GM23338 (cell line): ENCODE measurements at regions not wholly inside any gene's neighbourhood (a gene's known extent, or its start where the extent isn't known, plus 50 kb on each side); places are given as distances from the start of the nearest gene placed in this dataset.

Experiments
- ATAC-seq: fragments of 200-7000 bp; cut with Tn5 transposase; 3 replicates; pipeline ENCODE4 v1.9.1; 2020
- DNase-seq: peaks from one replicate; pipeline ENCODE4 v3.0.0-alpha.2; 2015; ENCODE audit warnings: low spot score
- H2AFZ ChIP-seq: fragments of 200-600 bp; sonication (generic); 2 replicates; pipeline ENCODE4 v1.8.0; 2016; ENCODE audit warnings: antibody characterized with exemption, mild to moderate bottlenecking, moderate library complexity
- H3F3A ChIP-seq: fragments of 200-600 bp; sonication (generic); replicated peaks from 2 replicates; pipeline ENCODE4 v1.8.0; 2017; ENCODE audit warnings: antibody characterized with exemption, mixed run types, low read depth
- H3K27ac ChIP-seq: fragments of 200-600 bp; sonication (generic); 2 replicates; pipeline ENCODE4 v1.6.1; 2016; ENCODE audit warnings: low read depth
- H3K27me3 ChIP-seq: fragments of 200-600 bp; sonication (generic); 2 replicates; pipeline ENCODE4 v1.8.0; 2016; ENCODE audit warnings: mild to moderate bottlenecking, mixed run types, moderate library complexity; ENCODE audit not compliant: insufficient read depth
- H3K36me3 ChIP-seq: fragments of 200-600 bp; sonication (generic); 2 replicates; pipeline ENCODE4 v1.8.0; 2016; ENCODE audit warnings: mild to moderate bottlenecking; ENCODE audit not compliant: insufficient read depth
- H3K4me1 ChIP-seq: fragments of 200-600 bp; sonication (generic); 2 replicates; pipeline ENCODE4 v1.8.0; 2016; ENCODE audit warnings: mild to moderate bottlenecking, moderate library complexity; ENCODE audit not compliant: insufficient read depth
- H3K4me2 ChIP-seq: fragments of 200-600 bp; sonication (generic); 2 replicates; pipeline ENCODE4 v1.7.1; 2017; ENCODE audit warnings: mixed run types
- H3K4me3 ChIP-seq: fragments of 200-600 bp; sonication (generic); 2 replicates; pipeline ENCODE4 v1.6.1; 2016; ENCODE audit warnings: mixed run types
- H3K79me2 ChIP-seq: fragments of 200-600 bp; sonication (generic); replicated peaks from 2 replicates; pipeline ENCODE4 v1.8.0; 2017; ENCODE audit warnings: mild to moderate bottlenecking; ENCODE audit not compliant: insufficient read depth
- H3K9me2 ChIP-seq: fragments of 200-600 bp; sonication (generic); 2 replicates; pipeline ENCODE4 v1.8.0; 2017; ENCODE audit not compliant: insufficient read depth
- H4K20me1 ChIP-seq: fragments of 200-600 bp; sonication (generic); replicated peaks from 2 replicates; pipeline ENCODE4 v1.8.0; 2017; ENCODE audit warnings: mild to moderate bottlenecking; ENCODE audit not compliant: insufficient read depth
- H3K27ac Mint-ChIP-seq: 2 replicates; pipeline ENCODE4 v1.8.0; 2020; ENCODE audit warnings: inconsistent platforms, mild to moderate bottlenecking, moderate library complexity, mixed read lengths
- H3K27me3 Mint-ChIP-seq: 3 replicates; pipeline ENCODE4 v1.8.0; 2022; ENCODE audit warnings: low read depth, mild to moderate bottlenecking, moderate library complexity, mixed read lengths, inconsistent platforms; ENCODE audit not compliant: insufficient read depth, poor library complexity
- H3K36me3 Mint-ChIP-seq: 3 replicates; pipeline ENCODE4 v1.8.0; 2021; ENCODE audit warnings: low read depth, mild to moderate bottlenecking, inconsistent platforms, moderate library complexity, mixed read lengths
- H3K4me1 Mint-ChIP-seq: 3 replicates; pipeline ENCODE4 v1.8.0; 2020; ENCODE audit warnings: mild to moderate bottlenecking, inconsistent platforms, mixed read lengths
- H3K4me3 Mint-ChIP-seq: 3 replicates; pipeline ENCODE4 v1.8.0; 2021; ENCODE audit warnings: moderate library complexity, mild to moderate bottlenecking, inconsistent platforms, mixed read lengths
- H3K9me3 Mint-ChIP-seq: 3 replicates; pipeline ENCODE4 v1.8.0; 2020; ENCODE audit warnings: moderate library complexity, mild to moderate bottlenecking, inconsistent platforms, mixed read lengths
- CREB1 ChIP-seq: fragments of 250-450 bp; sonication (Bioruptor Pico); IDR thresholded peaks from 2 replicates; pipeline ENCODE4 v1.5.0; 2020; ENCODE audit warnings: low read depth, mild to moderate bottlenecking, moderate library complexity
- CTCF ChIP-seq, 2 experiments: fragments of 200-600 bp in 1 of 2; sonication (generic) in 1 of 2; conservative IDR thresholded peaks; 2 replicates each; pipeline versions ENCODE4 v1.5.1 to v1.6.1; 2016 to 2017; ENCODE audit warnings: antibody characterized with exemption in 2 of 2, low read depth in 2 of 2, mild to moderate bottlenecking in 2 of 2, moderate library complexity in 1 of 2
- EZH2phosphoT487 ChIP-seq: fragments of 200-600 bp; sonication (generic); IDR thresholded peaks from one replicate; pipeline ENCODE4 v1.8.1; 2018; ENCODE audit warnings: antibody characterized with exemption; ENCODE audit not compliant: unreplicated experiment
- JUNB ChIP-seq: IDR thresholded peaks from one replicate; pipeline ENCODE4 v1.6.1; 2016; ENCODE audit warnings: antibody characterized with exemption; ENCODE audit not compliant: unreplicated experiment
- STAT1 ChIP-seq: IDR thresholded peaks from one replicate; pipeline ENCODE4 v1.6.1; 2016; ENCODE audit warnings: antibody characterized with exemption; ENCODE audit not compliant: unreplicated experiment
- ZNF114 ChIP-seq: fragments of 250-450 bp; sonication (Bioruptor Pico); IDR thresholded peaks from 2 replicates; pipeline ENCODE4 v1.5.0; 2020; ENCODE audit warnings: mild to moderate bottlenecking, moderate library complexity
- ZNF331 ChIP-seq: fragments of 250-450 bp; sonication (Bioruptor Pico); IDR thresholded peaks from 2 replicates; pipeline ENCODE4 v1.5.0; 2020; ENCODE audit warnings: low read depth, mild to moderate bottlenecking, moderate library complexity
- ZNF462 ChIP-seq: fragments of 250-450 bp; sonication (Bioruptor Pico); IDR thresholded peaks from 2 replicates; pipeline ENCODE4 v1.5.0; 2020; ENCODE audit warnings: mild to moderate bottlenecking, moderate library complexity

GRCh38 chr4:3849140-3849539, 83.0 kb downstream of the ADRA2C start:
- Mint-ChIP-seq H3K36me3 (peaks cover 15% of the 10 kb centered on the region; the same call in 2 of the 3 replicates), H3K27me3 (peaks cover 10% of the 10 kb centered on the region), H3K4me1 (peaks cover 16% of the 10 kb centered on the region), H3K9me3 (peaks cover 27% of the 10 kb centered on the region), H3K27ac (no peak overlapping the region), H3K4me3 (no peak overlapping the region)
- no peaks in the 10 kb centered on the region for H3K36me3 ChIP-seq
- H3K4me2 ChIP-seq, result no peak overlapping the region
- no peaks in the 10 kb centered on the region for H4K20me1 ChIP-seq
- H3K4me1 ChIP-seq, result peaks cover 14% of the 10 kb centered on the region
- H3K4me3 ChIP-seq, result no peak overlapping the region
- H3K79me2 ChIP-seq, result no peaks in the 10 kb centered on the region
- no peak for DNase-seq
- no peak overlapping the region for H2AFZ ChIP-seq
- H3K9me2 ChIP-seq, result no peaks in the 10 kb centered on the region
- H3F3A ChIP-seq, result no peaks in the 10 kb centered on the region
- no peak overlapping the region for H3K27ac ChIP-seq
- no peaks in the 10 kb centered on the region for H3K27me3 ChIP-seq
- TF ChIP-seq ZNF114 (CRISPR knock-in tag) (no peak), ZNF331 (CRISPR knock-in tag) (no peak), EZH2phosphoT487 (no peak), CTCF (conservative IDR thresholded peaks at IDR 0.05; ENCODE audit: low read depth in 2 of 2) (no peak)
- no peak for ATAC-seq

GRCh38 chr4:3850128-3850527, 83.9 kb downstream of the ADRA2C start:
- Histone ChIP-seq H3K4me3 (no peak overlapping the region), H3K36me3 (no peaks in the 10 kb centered on the region), H3F3A (no peaks in the 10 kb centered on the region), H3K4me2 (no peak overlapping the region), H4K20me1 (no peaks in the 10 kb centered on the region), H2AFZ (no peak overlapping the region), H3K27ac (no peak overlapping the region), H3K79me2 (no peaks in the 10 kb centered on the region), H3K4me1 (peaks cover 14% of the 10 kb centered on the region), H3K9me2 (no peaks in the 10 kb centered on the region), H3K27me3 (no peaks in the 10 kb centered on the region)
- TF ChIP-seq EZH2phosphoT487 (no peak), ZNF331 (CRISPR knock-in tag) (peak; percentile 95)
- Mint-ChIP-seq H3K4me3 (no peak overlapping the region), H3K4me1 (peaks cover 16% of the 10 kb centered on the region), H3K9me3 (peaks cover 27% of the 10 kb centered on the region), H3K36me3 (peaks cover 15% of the 10 kb centered on the region; the same call in 2 of the 3 replicates), H3K27me3 (peaks cover 8% of the 10 kb centered on the region), H3K27ac (no peak overlapping the region)
- ATAC-seq, result no peak
- no peak for DNase-seq

GRCh38 chr4:3851211-3851610, 85.0 kb downstream of the ADRA2C start:
- no peak overlapping the region for H3K27ac ChIP-seq
- H3K36me3 ChIP-seq, result no peaks in the 10 kb centered on the region
- no peaks in the 10 kb centered on the region for H3K9me2 ChIP-seq
- peak overlapping the region; percentile 67; the same call in 1 of the 2 replicates for H3K4me2 ChIP-seq
- Mint-ChIP-seq H3K27me3 (peaks cover 6% of the 10 kb centered on the region), H3K4me3 (no peak overlapping the region; the same call in 2 of the 3 replicates), H3K36me3 (peaks cover 15% of the 10 kb centered on the region; the same call in 2 of the 3 replicates), H3K27ac (no peak overlapping the region), H3K9me3 (peaks cover 27% of the 10 kb centered on the region), H3K4me1 (peaks cover 16% of the 10 kb centered on the region)
- H3K27me3 ChIP-seq, result no peaks in the 10 kb centered on the region
- no peaks in the 10 kb centered on the region for H3F3A ChIP-seq
- no peak overlapping the region for H3K4me3 ChIP-seq
- H4K20me1 ChIP-seq, result no peaks in the 10 kb centered on the region
- peaks cover 14% of the 10 kb centered on the region for H3K4me1 ChIP-seq
- DNase-seq (peak; percentile 64), ATAC-seq (peak; percentile 80)
- H2AFZ ChIP-seq, result no peak overlapping the region; the same call in 1 of the 2 replicates
- H3K79me2 ChIP-seq, result no peaks in the 10 kb centered on the region
- TF ChIP-seq JUNB (no peak), STAT1 (no peak), ZNF331 (CRISPR knock-in tag) (no peak), CREB1 (CRISPR knock-in tag) (no peak), EZH2phosphoT487 (no peak), ZNF462 (no peak)
